Activated CD4-positive, alpha-beta memory T cell treated with anti-CD3 and anti-CD28 coated beads, Interleukin-2, amount 10 ng/mL, durations not matched to agents 7 days and 5 days (primary cell): ENCODE measurements at regions not wholly inside any gene's neighbourhood (a gene's known extent, or its start where the extent isn't known, plus 50 kb on each side); places are given as distances from the start of the nearest gene placed in this dataset.

Experiments
- CTCF ChIA-PET: fragments of 350-600 bp; sonication (Branson Sonifier 250); formaldehyde crosslinking; loops from one replicate; lab custom pipeline; 2021; ENCODE audit warnings: antibody characterized with exemption, inconsistent platforms; lab: Charles Lee
- POLR2A ChIA-PET: fragments of 350-600 bp; sonication (Branson Sonifier 250); formaldehyde crosslinking; loops from one replicate; lab custom pipeline; 2021; ENCODE audit warnings: antibody characterized with exemption; lab: Charles Lee
- DNase-seq: peaks from one replicate; pipeline ENCODE4 v3.0.0-alpha.2; 2020
- H3K27ac Mint-ChIP-seq: one replicate; pipeline ENCODE4 v1.8.0; 2021; ENCODE audit warnings: mild to moderate bottlenecking, mixed read lengths
- H3K27me3 Mint-ChIP-seq: one replicate; pipeline ENCODE4 v1.8.0; 2021; ENCODE audit warnings: mixed read lengths
- H3K36me3 Mint-ChIP-seq: one replicate; pipeline ENCODE4 v1.8.0; 2021; ENCODE audit warnings: low read depth, mixed read lengths
- H3K4me1 Mint-ChIP-seq: one replicate; pipeline ENCODE4 v1.8.0; 2021; ENCODE audit warnings: mixed read lengths
- H3K4me3 Mint-ChIP-seq: one replicate; pipeline ENCODE4 v1.8.0; 2021; ENCODE audit warnings: mild to moderate bottlenecking, mixed read lengths
- H3K9me3 Mint-ChIP-seq: one replicate; pipeline ENCODE4 v1.8.0; 2021; ENCODE audit warnings: mixed read lengths

DNA sequence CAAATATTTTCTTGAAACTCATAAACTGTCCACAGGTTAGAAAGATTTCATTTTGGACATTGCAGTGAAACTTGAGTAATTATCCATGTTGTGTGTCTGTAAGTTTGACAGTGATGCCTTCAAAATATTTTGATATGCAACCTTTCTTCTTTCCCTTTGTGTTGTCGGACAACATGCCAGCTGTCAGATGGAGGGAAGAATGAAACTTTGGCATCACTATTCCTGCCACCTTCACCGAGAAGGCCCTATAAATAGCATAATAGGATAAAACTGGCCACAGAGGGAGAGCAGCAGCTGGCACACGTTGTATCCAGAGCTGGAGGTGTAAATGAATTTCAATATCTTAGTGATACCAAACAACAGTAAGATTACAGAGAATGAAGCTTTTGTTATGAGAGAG lies 436.7 kb upstream of the CFAP20DC start:
- peaks cover 1% of the 10 kb centered on the region for H3K4me1 Mint-ChIP-seq

DNA sequence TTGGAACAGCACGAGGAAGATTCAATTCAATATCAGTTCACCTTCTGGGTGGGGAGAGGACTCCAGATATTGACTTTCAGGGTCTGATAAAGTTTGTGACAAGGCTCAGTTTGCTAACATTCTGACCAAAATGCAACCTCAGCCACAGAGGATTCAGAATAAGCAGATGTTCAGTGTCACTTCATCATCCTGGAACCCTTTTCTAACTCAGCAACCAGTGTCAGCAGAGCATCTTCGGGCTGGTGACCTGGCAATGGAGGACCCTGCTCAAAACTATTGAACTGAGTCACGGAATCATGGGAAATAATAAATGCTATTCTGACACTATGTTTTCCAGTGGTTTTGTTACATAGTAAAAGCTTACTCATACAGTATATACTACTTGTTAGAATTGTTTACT lies 433.4 kb upstream of the CFAP20DC start:
- H3K27me3 Mint-ChIP-seq: no peaks in the 10 kb centered on the region
- peaks cover 19% of the 10 kb centered on the region for H3K4me1 Mint-ChIP-seq
- ChIA-PET CTCF (interaction anchor here (0.5 kb wide), 1 partner anchor 52 kb away, joined by 3 read pairs; no protein-coding TSS in a partner anchor), POLR2A (no interaction called here)
- no peak overlapping the region for H3K27ac Mint-ChIP-seq
- no peak overlapping the region for H3K4me3 Mint-ChIP-seq
- peaks cover 2% of the 10 kb centered on the region for H3K36me3 Mint-ChIP-seq
- H3K9me3 Mint-ChIP-seq: peaks cover 2% of the 10 kb centered on the region
- DNase-seq: no peak

More for the DNA sequence above, 436.7 kb upstream of the CFAP20DC start:
- ChIA-PET CTCF (no interaction called here), POLR2A (no interaction called here)
- Mint-ChIP-seq H3K4me3 (no peak overlapping the region), H3K36me3 (no peaks in the 10 kb centered on the region), H3K27me3 (no peaks in the 10 kb centered on the region), H3K9me3 (peaks cover 6% of the 10 kb centered on the region), H3K27ac (no peak overlapping the region)
- DNase-seq: no peak

DNA sequence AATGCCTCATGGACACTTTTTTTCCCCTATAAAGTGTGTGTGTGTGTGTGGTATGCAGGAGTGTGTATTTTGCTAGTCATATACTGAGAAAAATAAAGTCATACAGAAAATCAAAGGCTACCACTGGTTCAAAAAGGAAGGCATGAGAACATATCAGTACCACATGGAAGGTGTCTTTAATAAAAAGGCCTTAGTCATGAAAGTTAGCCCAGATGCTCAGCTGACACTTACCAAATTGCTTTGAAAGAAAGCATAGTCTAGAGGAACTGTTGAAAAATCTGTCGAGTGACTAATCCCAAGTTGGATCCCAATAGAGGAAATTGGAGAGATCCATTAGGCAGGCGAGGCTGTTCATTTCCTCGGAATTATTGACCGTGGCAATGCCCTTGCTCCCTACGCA lies 432.9 kb upstream of the CFAP20DC start:
- ChIA-PET CTCF (interaction anchor here (0.5 kb wide), 1 partner anchor 51 kb away, joined by 3 read pairs; no protein-coding TSS in a partner anchor), POLR2A (no interaction called here)
- no peak for DNase-seq
- Mint-ChIP-seq H3K27me3 (no peaks in the 10 kb centered on the region), H3K27ac (no peak overlapping the region), H3K36me3 (peaks cover 2% of the 10 kb centered on the region), H3K4me3 (no peak overlapping the region), H3K4me1 (peaks cover 17% of the 10 kb centered on the region), H3K9me3 (peaks cover 2% of the 10 kb centered on the region)

DNA sequence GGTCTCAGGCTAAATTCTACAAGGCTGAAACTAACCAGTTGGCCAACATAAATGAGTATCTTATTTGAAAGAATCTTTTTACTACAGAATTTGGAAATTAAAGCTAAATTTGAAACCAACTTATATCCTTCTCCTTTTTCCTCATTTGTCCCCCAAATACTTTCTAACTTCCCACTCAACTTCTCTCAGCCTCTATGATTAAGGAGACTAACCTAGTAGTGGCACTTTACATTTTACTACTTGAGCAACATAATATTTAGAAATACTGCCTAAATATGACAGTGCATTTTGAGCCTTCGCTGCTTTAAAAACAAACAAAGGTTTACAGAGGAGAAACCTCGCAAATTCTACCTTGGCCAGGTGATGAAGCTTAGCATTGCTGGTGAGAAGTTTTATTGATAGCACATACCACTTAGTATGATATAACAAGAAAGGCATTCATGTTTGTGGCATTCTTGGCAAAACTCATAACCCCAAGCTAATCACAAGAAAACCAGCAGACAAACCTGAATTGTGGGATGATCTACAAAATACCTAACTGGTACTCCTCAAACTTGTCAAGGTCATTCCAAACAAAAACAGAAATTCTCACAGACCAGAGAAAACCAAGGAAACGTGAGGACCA lies 432.1 kb upstream of the CFAP20DC start:
- ChIA-PET CTCF (no interaction called here), POLR2A (no interaction called here)
- DNase-seq: no peak
- peaks cover 2% of the 10 kb centered on the region for H3K36me3 Mint-ChIP-seq
- H3K4me3 Mint-ChIP-seq: no peak overlapping the region
- H3K27ac Mint-ChIP-seq: no peak overlapping the region
- peaks cover 17% of the 10 kb centered on the region for H3K4me1 Mint-ChIP-seq
- H3K27me3 Mint-ChIP-seq: no peaks in the 10 kb centered on the region
- peaks cover 2% of the 10 kb centered on the region for H3K9me3 Mint-ChIP-seq

DNA sequence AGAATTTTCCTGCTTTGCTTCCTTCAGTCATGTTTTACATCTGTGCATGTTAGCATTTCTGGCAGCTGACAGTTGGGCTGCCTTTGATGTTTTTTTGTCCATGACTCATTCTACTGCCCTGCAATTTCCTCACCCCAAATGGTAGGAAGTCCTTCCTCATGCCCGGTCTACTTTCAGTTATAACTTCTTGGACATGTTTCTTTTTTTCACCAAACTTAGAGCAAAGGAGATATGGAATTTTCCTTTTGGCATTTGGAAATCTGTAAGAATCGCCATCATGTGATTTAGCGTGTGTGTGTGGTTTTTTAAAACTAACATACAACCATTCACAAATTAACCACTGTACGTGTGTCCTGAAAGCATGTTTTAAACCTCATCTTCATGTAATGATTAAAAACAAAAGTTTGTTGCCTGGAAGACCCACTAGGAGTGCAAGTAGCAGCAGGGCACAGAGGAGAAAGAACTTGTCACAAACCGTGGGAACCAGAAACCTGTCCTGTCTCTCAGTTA lies 430.7 kb upstream of the CFAP20DC start:
- Mint-ChIP-seq H3K4me1 (peaks cover 17% of the 10 kb centered on the region), H3K27me3 (no peaks in the 10 kb centered on the region), H3K9me3 (peaks cover 2% of the 10 kb centered on the region), H3K27ac (peak overlapping the region; percentile 26), H3K4me3 (peak overlapping the region; percentile 49), H3K36me3 (peaks cover 2% of the 10 kb centered on the region)
- ChIA-PET POLR2A (no interaction called here), CTCF (no interaction called here)
- no peak for DNase-seq

- no peak for DNase-seq
- Mint-ChIP-seq H3K27ac (no peak overlapping the region), H3K4me1 (peaks cover 23% of the 10 kb centered on the region), H3K4me3 (no peak overlapping the region), H3K36me3 (peaks cover 32% of the 10 kb centered on the region), H3K9me3 (peaks cover 37% of the 10 kb centered on the region), H3K27me3 (peaks cover 2% of the 10 kb centered on the region)
- POLR2A ChIA-PET: no interaction called here
- CTCF ChIA-PET: no interaction called here
Measured at GRCh38 chr3:59473636-59474035, 423.8 kb upstream of the CFAP20DC start.

- Mint-ChIP-seq H3K27me3 (peaks cover 2% of the 10 kb centered on the region), H3K36me3 (peaks cover 36% of the 10 kb centered on the region), H3K4me3 (no peak overlapping the region), H3K27ac (no peak overlapping the region), H3K9me3 (peaks cover 35% of the 10 kb centered on the region), H3K4me1 (peaks cover 26% of the 10 kb centered on the region)
- POLR2A ChIA-PET: no interaction called here
- DNase-seq: no peak
- CTCF ChIA-PET: no interaction called here
Measured at GRCh38 chr3:59472541-59472940, 422.7 kb upstream of the CFAP20DC start.

DNA sequence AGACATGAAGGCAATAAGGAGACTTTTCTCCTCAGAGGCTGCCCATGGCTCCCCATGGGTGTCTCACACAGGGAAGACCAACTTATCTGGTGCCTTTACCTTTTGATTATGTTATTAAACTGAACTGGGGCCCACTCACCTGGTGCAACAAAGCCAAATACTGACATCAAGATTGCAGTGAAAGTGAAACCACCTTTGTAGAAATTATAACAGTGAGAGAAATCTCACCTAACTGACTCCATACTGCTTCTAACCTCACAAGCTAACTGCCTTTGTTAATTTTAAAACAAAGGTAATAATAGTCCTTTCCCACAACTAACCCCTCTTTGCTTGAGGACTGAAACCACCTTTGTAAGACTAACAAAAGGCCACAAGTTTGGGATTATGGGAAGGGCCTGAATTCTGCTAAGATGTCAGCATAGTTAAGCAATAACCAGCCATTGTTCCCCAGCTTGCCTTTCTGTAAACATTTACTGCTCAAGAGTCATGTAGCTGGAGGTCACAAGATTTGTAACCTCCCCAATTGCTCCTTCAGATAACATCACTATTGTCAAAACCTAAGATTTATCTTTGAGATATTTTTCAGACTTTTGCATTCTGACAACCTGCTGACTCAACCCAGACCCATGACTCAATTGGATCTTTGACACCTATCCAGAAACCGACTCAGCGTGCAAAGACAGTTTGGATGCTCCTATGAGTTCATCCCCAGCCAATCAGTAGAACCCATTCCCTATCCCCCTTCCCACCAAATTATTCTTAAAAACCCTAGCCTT lies 420.3 kb upstream of the CFAP20DC start:
- Mint-ChIP-seq H3K9me3 (peaks cover 37% of the 10 kb centered on the region), H3K36me3 (peaks cover 38% of the 10 kb centered on the region), H3K27ac (peak overlapping the region; percentile 59), H3K4me1 (peaks cover 26% of the 10 kb centered on the region), H3K4me3 (no peak overlapping the region), H3K27me3 (peaks cover 2% of the 10 kb centered on the region)
- POLR2A ChIA-PET: interaction anchor here (1.4 kb wide), 1 partner anchor 26 kb away, joined by 5 read pairs; no protein-coding TSS in a partner anchor
- CTCF ChIA-PET: interaction anchor here (0.7 kb wide), 1 partner anchor 13 kb away, joined by 3 read pairs; no protein-coding TSS in a partner anchor
- DNase-seq: peak; percentile 26

DNA sequence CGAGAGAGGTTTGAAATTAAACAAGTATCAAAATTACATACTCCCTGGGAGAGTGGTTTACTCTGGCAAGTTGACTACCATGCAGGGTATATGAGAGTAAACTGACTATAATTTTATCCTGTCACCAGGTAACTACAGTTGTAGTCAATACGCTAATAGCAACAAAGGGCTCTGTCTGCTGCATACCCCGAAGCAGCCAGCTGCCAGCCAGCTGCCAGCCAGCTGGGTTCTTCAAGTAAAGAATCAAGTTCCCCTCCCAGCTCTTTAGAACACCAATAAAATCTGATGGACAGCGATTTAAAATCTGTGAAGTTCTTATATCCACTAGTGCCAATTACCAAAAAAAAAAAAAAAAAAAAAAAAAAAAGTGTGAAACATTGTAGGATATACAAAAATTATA lies 417.7 kb upstream of the CFAP20DC start:
- Mint-ChIP-seq H3K36me3 (peaks cover 32% of the 10 kb centered on the region), H3K27ac (no peak overlapping the region), H3K4me3 (no peak overlapping the region), H3K4me1 (peaks cover 26% of the 10 kb centered on the region), H3K9me3 (peaks cover 36% of the 10 kb centered on the region), H3K27me3 (no peaks in the 10 kb centered on the region)
- DNase-seq: no peak
- ChIA-PET POLR2A (interaction anchor here (1.2 kb wide), 1 partner anchor 16 kb away, joined by 3 read pairs; no protein-coding TSS in a partner anchor), CTCF (no interaction called here)

GRCh38 chr3:59464187-59464586 lies 414.4 kb upstream of the CFAP20DC start:
- POLR2A ChIA-PET: interaction anchor here (1.3 kb wide), 1 partner anchor 12 kb away, joined by 4 read pairs; no protein-coding TSS in a partner anchor
- Mint-ChIP-seq H3K4me1 (peaks cover 8% of the 10 kb centered on the region), H3K27ac (no peak overlapping the region)

GRCh38 chr3:59463253-59463652 lies 413.4 kb upstream of the CFAP20DC start:
- H3K36me3 Mint-ChIP-seq: peaks cover 23% of the 10 kb centered on the region
- DNase-seq: no peak

More at GRCh38 chr3:59464187-59464586, 414.4 kb upstream of the CFAP20DC start:
- peaks cover 24% of the 10 kb centered on the region for H3K36me3 Mint-ChIP-seq
- H3K9me3 Mint-ChIP-seq: peaks cover 21% of the 10 kb centered on the region
- CTCF ChIA-PET: no interaction called here
- no peak for DNase-seq
- no peaks in the 10 kb centered on the region for H3K27me3 Mint-ChIP-seq
- H3K4me3 Mint-ChIP-seq: no peak overlapping the region

DNA sequence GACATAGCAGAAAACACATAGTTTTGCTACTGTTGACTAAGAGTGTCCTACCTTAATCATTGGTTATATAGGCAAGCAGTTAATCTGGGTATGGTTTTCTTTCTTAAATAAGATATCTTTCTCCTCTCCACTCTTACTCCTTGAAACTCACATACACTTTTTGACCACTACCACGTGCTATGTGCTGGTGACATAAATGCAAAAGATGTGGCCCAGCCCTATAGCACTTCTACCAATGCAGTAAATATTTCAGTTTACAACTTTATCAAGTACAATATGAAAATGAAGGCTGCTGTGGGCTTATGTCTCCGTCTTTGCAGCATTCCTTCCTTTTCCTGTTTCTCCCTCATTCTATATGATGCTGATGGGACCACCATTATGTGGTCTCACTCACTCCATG lies 410.2 kb upstream of the CFAP20DC start:
- H3K4me3 Mint-ChIP-seq: no peak overlapping the region
- H3K4me1 Mint-ChIP-seq: peaks cover 21% of the 10 kb centered on the region
- CTCF ChIA-PET: no interaction called here
- H3K27me3 Mint-ChIP-seq: no peaks in the 10 kb centered on the region
- DNase-seq: no peak
- POLR2A ChIA-PET: no interaction called here
- no peak overlapping the region for H3K27ac Mint-ChIP-seq
- peaks cover 17% of the 10 kb centered on the region for H3K9me3 Mint-ChIP-seq
- H3K36me3 Mint-ChIP-seq: peaks cover 20% of the 10 kb centered on the region

More at GRCh38 chr3:59463253-59463652, 413.4 kb upstream of the CFAP20DC start:
- peaks cover 21% of the 10 kb centered on the region for H3K9me3 Mint-ChIP-seq
- no peaks in the 10 kb centered on the region for H3K27me3 Mint-ChIP-seq
- no peak overlapping the region for H3K27ac Mint-ChIP-seq
- H3K4me3 Mint-ChIP-seq: no peak overlapping the region
- CTCF ChIA-PET: no interaction called here
- POLR2A ChIA-PET: no interaction called here
- H3K4me1 Mint-ChIP-seq: no peaks in the 10 kb centered on the region
